NCI-H2196 treated with DMSO at 0.1 percent for 48 hours (cell line): ENCODE measurements at regions not wholly inside any gene's neighbourhood (a gene's known extent, or its start where the extent isn't known, plus 50 kb on each side); places are given as distances from the start of the nearest gene placed in this dataset.
"Not testable (repeated sequence)": the region's sequence is repeated elsewhere in the genome, so short reads cannot be mapped to it uniquely, and the experiment has no call there.

Source experiments
- DNase-seq: peaks from one replicate; lab custom pipeline; 2025; ENCODE audit not compliant: unreplicated experiment; lab: John Stamatoyannopoulos, UW

DNA sequence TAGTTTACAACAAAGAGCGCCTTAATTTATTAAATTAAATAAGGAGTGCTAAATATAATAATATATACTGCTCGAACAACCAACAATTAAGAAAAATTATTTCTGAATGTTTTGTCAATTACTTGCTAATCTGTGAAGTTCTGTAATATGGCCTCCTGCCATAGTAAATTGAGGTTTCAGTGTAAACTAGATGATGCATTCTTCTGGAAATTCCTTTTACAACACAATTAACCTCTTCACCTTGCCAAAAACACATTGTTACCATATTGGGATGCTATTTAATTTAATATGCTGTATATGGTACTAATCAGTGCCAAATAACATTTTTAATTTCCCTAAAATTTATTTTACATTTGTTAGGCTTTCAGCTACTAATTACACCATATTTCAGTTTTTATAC is 808.4 kb upstream of the CITED2 start:
- DNase-seq = no peak

DNA sequence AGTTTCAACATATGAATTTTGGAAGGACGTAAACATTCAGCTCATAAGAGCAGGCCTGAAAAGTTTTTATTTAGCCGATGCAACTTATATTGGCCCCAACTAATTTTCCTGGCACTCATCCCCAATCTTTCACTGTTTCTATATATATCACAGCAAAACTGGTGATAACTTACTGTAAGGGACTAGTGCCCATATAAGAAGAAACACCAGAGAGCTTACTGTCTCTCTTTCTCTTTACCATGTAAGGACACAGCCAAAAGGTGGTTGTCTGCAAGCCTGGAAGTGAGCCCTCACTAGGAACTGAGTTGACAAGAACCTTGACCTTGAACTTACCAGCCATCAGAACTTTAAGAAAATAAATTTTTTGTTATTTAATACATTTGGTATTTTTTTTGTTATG is 807.4 kb upstream of the CITED2 start:
- no peak for DNase-seq

DNA sequence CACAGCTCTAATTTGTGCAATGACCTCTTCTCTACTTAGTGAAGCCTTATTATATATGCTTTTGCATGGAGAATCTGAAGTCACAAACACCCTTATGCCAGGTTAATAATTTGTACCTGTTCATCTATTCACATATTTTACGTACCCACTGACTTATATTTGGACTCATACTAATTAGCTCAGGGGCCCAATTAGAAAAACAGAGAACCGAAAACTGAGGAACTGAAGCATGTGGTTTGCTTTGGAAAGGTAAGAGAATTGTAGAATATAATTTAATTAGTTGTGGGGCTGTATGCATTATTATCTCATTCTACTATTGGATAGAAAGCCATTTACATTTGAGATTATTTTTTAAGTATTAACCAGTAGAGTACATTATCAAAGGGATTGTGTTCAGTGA is 805.9 kb upstream of the CITED2 start:
- DNase-seq = no peak

DNA sequence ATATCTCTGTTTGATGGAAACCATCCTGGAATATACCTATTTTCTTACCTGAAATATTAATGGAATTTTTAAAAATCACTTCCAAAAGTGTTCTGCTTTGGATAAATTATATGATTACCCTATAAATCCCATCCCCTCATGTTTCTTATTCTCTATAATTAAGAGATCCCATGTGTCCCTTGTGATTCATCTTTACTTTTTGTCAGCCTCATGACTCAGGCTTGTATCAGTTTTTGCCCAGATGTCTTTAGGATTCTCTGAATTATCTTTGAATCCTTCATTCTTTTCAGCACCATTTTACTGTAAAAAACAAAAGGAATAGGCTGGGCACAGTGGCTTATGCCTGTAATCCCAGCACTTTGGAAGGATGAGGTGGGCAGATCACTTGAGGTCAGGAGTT is 804.5 kb upstream of the CITED2 start:
- DNase-seq = no peak

DNA sequence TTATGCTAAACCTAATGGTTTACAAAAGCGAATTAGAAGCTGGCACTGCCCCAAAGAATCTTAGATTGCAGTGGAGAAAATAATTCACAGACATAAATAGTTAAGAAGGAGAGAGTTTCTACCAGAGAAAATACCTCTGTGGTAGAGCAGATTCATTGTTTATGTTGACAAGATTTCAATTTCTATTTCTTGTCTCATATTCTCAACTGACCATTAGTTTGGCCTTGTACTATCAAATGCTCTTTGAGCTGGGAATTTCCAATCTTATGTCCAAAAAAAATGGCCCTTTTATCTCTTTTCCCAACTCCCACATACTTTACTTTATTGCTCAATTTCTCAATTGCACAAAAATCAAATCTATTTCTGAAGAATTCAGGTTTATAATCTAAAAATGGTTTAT is 804.1 kb upstream of the CITED2 start:
- no peak for DNase-seq

DNA sequence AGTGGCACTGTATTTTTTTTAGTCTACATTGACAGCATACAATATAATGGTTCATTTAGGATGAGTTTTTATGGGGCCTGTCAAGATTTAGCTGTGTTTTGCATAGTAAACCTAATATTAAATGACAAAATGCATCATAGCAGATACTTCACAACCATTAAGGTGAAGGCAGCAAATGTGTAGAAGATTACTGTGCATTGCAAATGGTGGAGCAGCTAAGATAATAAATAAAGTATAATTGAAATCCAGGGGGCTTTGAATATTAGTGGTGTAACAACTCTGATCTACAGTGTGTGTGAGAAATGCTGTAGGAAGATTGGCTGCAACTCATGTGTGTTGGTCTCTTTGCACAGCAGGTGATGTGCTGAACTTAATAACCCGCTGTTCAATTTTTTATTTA is 801.9 kb upstream of the CITED2 start:
- DNase-seq = no peak

DNA sequence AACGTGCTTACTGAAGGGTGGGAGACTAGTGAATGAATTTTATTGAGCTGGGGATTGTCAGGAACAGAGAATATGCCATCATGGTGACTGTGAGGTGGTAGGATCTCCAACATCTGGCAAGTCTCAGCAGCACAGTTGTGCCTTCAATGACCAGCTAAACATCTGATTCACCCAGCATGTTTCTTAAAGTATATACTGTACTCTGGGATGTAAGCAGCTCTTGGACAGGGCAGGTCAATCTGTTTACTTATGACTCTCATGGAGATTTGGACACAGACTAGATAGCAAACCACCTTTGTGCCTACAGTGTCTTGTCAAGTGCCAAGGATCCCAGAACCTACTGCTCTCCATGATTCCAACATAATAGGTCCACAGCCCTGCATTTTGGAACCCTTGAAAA is 801.0 kb upstream of the CITED2 start:
- no peak for DNase-seq

DNA sequence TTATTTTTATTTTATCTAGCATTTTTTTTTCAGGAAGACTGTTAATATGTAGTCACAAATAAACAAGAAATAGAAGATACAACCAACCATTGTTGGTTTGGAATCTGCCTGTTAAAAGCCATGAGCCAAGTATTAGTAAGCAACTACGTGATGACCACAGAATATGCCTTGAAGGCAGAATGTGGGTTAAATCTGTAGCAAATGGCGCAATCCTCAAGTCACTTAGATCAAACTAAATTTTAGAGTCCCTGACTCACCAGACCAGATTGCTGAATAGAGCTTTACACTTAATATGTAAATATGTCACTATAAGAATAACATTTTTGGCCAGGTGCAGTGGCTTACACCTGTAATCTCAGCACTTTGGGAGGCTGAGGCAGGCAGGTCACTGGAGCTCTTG is 800.1 kb upstream of the CITED2 start:
- DNase-seq = no peak

DNA sequence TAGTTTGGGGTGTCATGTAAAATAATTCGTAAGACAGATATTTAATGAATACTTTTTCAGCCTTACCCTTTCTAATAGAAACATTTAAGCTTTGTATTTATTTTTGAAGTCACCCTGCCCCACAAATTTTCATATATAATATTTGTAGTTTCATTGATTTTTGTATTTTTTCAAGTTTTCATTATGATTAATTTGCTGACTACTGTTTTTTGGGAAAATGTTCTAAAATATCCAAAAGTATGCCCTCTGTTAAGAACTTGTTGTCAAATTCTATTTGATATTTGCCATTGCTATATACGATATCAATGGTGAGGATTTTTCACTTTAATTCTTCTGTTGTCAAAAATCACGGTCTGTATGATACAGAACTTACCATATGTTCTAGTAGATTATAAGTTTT is 793.9 kb upstream of the CITED2 start:
- DNase-seq = no peak

DNA sequence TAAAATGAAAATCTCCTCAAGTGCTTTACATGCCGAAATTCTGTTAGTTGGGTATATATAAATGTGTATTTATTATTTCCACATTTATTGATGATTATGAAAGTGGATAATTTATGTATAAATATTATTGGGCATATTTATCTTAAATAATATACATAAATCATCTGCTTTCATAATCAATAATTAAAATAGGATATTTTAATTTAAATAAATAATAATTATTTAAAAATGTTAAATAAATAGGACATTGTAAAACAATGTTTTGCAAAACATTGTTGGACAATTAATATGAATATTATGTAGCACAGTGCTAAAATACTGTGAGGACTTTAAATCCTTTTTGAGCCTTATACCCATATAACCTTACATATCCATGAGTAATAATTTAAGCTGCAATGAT is 786.5 kb upstream of the CITED2 start:
- DNase-seq = no peak

DNA sequence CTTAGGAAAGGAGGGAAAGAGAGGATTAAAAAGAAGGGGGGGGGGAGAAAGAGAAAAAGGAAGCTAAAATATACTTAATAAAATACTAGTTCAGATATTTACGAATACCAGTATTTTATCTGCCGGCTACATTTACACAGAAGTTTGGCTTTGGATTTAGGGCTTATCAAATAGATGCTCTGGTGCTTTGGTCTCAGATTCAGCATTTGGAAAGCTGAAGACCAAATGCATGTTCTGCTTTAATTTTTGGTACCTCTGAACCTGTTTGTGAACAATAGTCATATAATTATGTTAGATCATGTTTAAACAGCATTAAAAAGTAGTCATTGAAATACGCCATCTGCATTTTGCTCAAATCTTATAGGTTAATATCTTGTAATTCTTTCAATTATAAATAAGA is 786.0 kb upstream of the CITED2 start:
- no peak for DNase-seq

DNA sequence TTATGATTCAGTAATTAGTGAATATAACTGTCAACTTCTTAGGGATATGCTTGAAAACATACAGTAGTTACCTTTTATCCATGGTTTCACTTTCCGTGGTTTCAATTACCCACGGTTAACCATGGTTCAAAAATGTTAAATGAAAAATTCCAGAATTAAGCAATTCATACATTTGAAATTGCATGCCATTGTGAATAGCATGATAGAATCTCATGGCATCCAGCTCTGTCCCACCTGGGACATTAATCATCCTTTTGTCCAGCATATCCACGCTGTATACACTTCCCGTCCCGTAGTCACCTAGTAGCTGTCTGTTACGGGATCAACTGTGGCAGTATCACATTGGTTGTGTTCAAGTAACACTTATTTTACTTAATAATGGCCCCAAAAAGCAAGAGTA is 781.7 kb upstream of the CITED2 start:
- no peak for DNase-seq

DNA sequence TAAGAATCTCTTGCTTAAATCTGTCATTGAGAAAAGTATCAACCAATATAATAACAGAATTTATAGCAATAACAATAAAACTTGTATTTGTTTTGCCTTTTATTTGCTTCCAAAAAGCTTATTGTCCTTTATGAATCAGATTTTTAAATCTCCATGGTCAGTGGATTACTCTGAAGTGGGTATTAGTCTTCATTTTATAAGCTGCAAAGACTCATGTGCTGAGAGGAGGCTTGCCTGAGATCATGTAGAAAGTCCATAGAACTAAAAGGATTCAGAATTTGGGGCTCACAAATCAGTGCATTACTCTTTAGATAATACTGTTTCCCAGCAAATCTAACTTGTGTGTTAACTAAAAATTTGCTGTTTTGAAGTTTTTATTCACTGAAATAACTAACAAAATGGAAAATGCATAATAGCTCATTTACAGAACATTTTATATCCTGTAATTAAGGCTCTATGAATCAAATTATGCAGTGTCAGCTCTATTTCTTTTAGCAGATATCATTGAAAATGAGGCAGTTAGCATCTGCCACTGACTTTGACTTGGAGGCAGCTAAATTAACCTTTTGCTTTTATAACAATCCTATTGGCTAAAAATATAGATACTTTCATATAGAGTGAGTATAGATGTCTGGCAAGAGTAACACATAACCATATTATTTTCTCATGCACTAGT is 781.1 kb upstream of the CITED2 start:
- DNase-seq = no peak

DNA sequence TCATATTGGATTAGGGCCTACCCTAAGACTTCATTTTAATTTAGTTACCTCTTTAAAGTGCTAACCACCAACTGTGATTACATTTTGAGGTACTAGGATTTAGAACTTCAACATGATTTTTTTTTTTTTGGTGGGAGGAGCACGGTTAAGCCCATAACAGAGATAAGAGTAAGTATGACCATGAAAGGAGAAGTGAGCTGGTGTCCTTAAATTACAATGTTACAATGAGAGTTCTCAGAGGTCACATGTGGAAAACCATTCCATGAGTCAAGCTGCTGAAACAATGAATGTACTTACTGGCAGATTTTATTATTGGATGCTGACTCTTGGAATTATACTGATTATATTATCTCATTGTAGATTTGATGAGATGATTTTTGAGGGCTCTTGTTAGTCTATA is 779.3 kb upstream of the CITED2 start:
- DNase-seq = no peak

DNA sequence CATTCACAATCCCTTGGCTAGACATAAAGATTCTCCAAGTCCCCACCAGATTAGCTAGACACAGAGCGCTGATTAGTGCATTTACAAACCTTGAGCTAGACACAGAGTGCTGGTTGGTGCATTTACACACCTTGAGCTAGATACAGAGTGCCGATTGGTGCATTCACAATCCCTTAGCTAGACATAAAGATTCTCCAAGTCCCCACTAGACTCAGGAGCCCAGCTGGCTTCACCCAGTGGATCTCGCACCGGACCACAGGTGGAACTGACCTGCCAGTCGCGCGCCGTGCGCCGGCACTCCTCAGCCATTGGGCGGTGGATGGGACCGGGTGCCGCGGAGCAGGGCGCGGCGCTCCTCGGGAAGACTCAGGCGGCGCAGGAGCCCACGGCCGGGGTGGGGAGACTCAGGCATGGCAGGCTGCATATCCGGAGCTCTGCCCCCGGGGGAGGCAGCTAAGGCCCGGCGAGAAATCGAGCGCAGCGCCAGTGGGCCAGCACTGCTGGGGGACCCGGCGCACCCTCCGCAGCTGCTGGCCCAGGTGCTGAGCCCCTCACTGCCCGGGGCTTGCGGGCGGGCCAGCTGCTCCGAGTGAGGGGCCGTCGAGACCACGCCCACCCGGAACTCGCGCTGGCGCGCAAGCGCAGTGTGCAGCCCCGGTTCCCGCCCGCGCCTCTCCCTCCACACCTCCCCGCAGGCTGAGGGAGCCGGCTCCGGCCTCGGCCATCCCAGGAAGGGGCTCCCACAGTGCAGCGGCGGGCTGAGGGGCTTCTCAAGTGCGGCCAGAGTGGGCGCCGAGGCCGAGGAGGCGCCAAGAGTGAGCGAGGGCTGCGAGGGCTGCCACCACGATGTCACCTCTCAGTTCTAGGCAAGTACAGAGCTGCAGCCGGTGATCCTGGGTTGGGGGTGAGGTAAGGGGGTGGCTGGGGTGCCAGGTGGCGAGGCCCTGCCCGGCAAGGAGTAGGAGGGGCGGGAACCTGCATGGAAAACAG is 773.7 kb upstream of the CITED2 start:
- DNase-seq = not testable (repeated sequence)

DNA sequence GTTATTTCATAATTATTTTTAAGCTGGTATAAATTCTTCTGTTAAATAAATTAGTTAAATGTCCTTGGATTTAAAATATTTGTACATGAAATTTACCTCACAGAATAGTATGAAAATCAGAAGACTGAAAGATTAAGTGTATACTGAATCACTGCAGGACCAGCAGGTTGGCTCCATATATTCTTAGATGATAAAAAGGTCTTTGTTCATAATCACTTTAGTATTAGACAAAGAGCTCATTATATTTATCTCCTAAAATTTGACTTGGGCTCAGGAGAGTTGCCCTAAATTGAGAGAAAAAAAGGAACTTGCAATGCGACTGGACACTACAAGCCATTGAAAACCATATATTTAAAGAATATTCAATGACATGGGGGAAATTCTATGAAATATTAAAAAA is 766.4 kb upstream of the CITED2 start:
- no peak for DNase-seq

DNA sequence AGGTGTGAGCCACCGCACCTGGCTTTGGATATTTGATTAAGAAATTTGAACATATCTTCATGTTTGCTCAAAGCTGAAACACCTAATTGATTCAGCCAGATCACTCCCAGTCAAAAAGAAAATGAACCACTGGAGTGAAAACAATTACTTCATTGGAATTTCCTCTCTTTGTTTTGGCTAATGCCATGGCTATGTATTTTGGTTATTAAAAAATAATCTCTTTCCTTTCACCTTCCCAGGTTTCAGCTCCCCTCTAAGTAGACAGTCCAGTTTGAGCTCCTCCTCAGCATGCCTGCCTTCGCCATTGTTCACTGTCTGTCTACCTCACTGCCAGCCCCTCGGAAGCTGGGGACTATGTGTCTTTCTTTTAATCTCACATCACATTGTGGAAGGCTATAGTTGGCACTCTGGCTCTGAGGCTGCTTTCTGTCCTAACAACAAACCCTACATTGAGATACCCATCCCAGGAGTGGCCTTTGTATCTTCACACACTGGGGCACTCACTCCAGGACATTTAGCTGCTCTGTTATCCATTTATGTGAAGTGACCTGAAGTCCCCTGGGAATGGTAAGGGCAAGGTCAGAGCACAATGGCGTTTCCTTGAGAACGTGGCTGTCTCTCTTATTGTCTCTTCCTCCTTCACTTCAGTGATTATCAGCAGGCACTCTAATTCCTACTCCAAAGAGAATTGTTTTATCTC is 764.0 kb upstream of the CITED2 start:
- no peak for DNase-seq

DNA sequence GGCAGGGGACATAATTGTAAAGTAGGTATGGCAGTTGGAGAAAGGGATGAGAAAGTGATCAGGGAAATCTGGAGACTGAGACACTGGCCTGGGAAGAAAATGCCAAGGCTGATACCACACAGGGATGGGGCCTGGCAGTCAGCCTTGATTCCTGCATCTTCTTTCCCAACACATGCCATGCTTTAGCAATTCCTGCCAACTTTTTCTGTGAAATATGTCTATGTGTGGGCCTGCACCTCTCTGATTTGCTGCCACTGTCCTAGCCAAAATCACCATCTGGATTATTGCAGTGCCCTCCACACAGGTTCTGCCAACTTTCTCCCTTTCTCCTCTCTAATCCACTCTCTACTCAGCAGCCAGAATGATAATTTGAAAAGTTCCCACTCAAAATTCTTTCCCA is 759.8 kb upstream of the CITED2 start:
- DNase-seq = no peak

DNA sequence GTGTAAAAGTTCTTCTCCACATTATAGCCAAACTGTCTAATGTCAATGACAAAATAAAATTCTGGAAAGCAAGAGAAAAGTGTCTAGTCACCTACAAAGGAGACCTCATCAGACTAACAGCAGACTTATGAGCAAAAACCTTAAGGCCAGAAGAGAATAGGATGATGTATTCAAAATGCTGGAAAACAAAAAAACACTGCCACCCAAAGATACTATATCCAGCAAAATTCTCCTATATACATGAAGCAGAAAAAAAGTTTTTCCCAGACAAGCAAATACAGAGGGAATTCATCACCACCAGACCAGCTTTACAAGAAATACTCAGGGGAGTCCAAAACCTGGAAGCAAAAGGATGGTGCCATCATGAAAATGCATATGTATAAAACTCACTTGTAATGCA is 755.6 kb upstream of the CITED2 start:
- DNase-seq = no peak

DNA sequence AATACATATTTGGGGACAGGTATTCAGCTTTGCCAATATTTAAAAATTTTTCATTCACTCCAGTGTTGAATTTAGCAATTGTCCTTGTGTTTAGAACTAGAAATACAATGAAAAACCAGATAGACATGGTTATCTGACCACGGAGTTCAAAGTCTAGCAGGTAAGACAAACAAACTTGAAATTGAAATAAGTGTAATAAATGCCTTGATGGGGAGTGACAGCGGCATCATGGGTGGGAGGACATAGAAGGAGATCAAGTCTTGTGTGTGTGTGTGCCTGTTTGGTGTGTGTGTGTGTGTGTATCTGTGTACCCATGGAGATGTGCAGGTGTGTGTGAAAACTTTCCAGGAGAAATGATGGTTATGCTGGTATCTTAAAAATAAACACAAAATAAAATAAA is 750.0 kb upstream of the CITED2 start:
- DNase-seq = no peak

DNA sequence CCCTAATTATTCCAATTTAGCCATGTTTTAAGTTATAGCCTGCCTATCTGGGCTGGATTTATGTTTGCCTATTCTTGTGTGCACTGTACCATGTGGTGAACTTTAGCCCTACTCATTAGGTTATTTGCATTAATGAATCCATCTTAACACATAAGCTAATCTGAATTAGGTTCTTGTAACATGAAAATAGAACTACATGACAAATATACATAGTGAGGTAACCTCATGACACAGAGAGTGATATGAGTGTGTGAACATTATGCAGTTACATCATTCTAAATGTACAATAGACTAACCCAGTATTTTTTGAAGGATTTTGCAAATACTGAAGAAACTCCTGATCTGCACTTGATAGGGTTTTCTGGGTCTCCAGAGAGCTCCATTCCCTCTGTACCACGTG is 733.7 kb upstream of the CITED2 start:
- DNase-seq = no peak

DNA sequence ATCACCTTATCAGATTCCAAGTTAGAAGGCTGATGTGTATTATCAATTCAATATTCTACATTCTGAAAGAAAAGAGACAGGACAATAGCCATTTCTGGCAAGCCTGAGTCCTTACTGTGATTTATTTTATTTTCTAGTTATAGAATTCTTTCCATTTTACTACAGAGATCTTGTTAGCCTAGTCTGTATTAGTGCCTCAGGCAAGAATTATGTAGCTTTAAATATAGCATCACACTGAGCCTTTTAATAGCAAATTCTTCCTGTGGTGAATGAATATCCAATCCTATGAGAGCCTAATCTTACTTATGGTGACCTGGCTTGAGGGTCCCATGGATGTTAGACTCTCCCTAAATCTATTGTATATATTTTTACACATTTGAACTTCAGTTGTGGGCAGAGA is 732.8 kb upstream of the CITED2 start:
- no peak for DNase-seq
